ENCODE measurements at regions not wholly inside any gene's neighbourhood (a gene's known extent, or its start where the extent isn't known, plus 50 kb on each side); places are given as distances from the start of the nearest gene placed in this dataset.

- WGBS, 2 donors: 84 to 92% methylated on average over 6 of the region's 6 CpGs
- peaks cover 0 to 11% (median 0%) of the 10 kb centered on the region in 3 donors for H3K27me3 ChIP-seq
- intact Hi-C loops (cut with DNase I): no loop called here
- H3K36me3 ChIP-seq: no peaks in the 10 kb centered on the region
- H3K27ac ChIP-seq: no peak overlapping the region
- H3K9me3 ChIP-seq: no peaks in the 10 kb centered on the region
- H3K4me1 ChIP-seq: no peaks in the 10 kb centered on the region
- TF ChIP-seq POLR2A (IDR thresholded peaks at IDR 0.05) (no peak), CTCF (IDR thresholded peaks at IDR 0.05) (no peak), EP300 (IDR thresholded peaks at IDR 0.05) (no peak), POLR2AphosphoS5 (IDR thresholded peaks at IDR 0.05) (no peak)
- no peak overlapping the region for H3K4me3 ChIP-seq
- DNase-seq: no peak
These were observed 1041.8 kb downstream of the TBC1D22A start for GRCh38 chr22:47804281-47804680.

- 56 to 76% methylated on average over 14 of the region's 14 CpGs for WGBS, 2 donors
- H3K36me3 ChIP-seq: no peaks in the 10 kb centered on the region
- peaks cover 0 to 7% (median 0%) of the 10 kb centered on the region in 3 donors for H3K27me3 ChIP-seq
- TF ChIP-seq POLR2AphosphoS5 (IDR thresholded peaks at IDR 0.05) (no peak), CTCF (IDR thresholded peaks at IDR 0.05) (no peak), POLR2A (IDR thresholded peaks at IDR 0.05) (no peak), EP300 (IDR thresholded peaks at IDR 0.05) (no peak)
- H3K4me1 ChIP-seq: no peaks in the 10 kb centered on the region
- DNase-seq: no peak
- H3K27ac ChIP-seq: no peak overlapping the region
- no peak overlapping the region for H3K4me3 ChIP-seq
- no peaks in the 10 kb centered on the region for H3K9me3 ChIP-seq
- intact Hi-C loops (cut with DNase I): no loop called here
These were observed 1040.0 kb downstream of the TBC1D22A start for GRCh38 chr22:47802421-47802820.

- Histone ChIP-seq H3K4me3 (no peak overlapping the region), H3K4me1 (no peaks in the 10 kb centered on the region), H3K36me3 (no peaks in the 10 kb centered on the region), H3K27me3 (peaks cover 0 to 5% (median 0%) of the 10 kb centered on the region in 3 donors), H3K9me3 (no peaks in the 10 kb centered on the region), H3K27ac (no peak overlapping the region)
- 74 to 82% methylated on average over 11 of the region's 11 CpGs for WGBS, 2 donors
- TF ChIP-seq POLR2A (IDR thresholded peaks at IDR 0.05) (no peak), POLR2AphosphoS5 (IDR thresholded peaks at IDR 0.05) (no peak), EP300 (IDR thresholded peaks at IDR 0.05) (no peak), CTCF (IDR thresholded peaks at IDR 0.05) (no peak)
- intact Hi-C loops (cut with DNase I): no loop called here
- no peak for DNase-seq
These were observed 1039.2 kb downstream of the TBC1D22A start for GRCh38 chr22:47801541-47802245.

- 88 to 90% methylated on average over 4 of the region's 4 CpGs for WGBS, 2 donors
- TF ChIP-seq CTCF (IDR thresholded peaks at IDR 0.05) (no peak), POLR2AphosphoS5 (IDR thresholded peaks at IDR 0.05) (no peak), POLR2A (IDR thresholded peaks at IDR 0.05) (no peak)
- Histone ChIP-seq H3K27ac (no peak overlapping the region), H3K27me3 (peaks cover 0 to 2% (median 0%) of the 10 kb centered on the region in 3 donors), H3K36me3 (no peaks in the 10 kb centered on the region), H3K4me1 (no peaks in the 10 kb centered on the region), H3K4me3 (no peak overlapping the region), H3K9me3 (no peaks in the 10 kb centered on the region)
- intact Hi-C loops (cut with DNase I): no loop called here
- no peak for DNase-seq
These were observed 1035.8 kb downstream of the TBC1D22A start for GRCh38 chr22:47798229-47798628.
